ENCODE measurements at regions not wholly inside any gene's neighbourhood (a gene's known extent, or its start where the extent isn't known, plus 50 kb on each side); places are given as distances from the start of the nearest gene placed in this dataset.

DNA sequence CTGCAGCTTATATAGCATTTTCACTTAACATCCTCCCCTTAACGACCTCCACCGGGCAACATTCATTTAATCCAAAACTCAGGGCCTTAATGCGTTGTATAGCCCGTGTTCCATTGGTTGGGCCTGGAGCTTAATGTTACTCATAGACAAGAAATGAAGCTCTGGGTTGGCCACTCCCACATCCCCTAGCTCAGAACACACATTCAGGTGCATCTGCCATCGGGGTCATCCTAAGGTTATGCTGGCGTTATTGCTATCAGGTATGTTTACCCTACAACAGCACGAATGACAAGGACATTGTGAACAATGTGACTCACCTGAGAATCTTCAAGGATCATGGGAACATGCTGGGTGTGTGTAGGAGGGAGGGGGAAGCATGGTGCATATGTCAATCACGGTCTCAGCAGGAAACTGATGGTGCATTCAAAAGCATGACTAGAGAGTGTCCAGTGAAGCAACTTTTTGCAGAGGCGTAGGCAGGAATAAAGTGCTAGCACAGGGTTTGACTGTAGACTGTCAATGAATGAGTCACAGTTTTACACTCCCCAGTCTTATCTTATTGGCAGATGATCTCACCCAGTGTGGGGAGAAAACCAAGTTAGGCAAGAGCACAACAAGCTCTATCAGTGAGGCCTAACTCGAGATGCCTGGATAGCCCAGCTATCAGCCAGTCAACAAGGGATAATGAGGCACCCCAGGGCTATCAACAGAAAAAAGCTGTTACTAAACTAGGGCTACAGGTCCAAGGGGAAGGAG lies 402.1 kb upstream of the MCTP2 start:
- peaks cover 2 to 15% (median 8%) of the 10 kb centered on the region in 5 donors for H3K27me3 Mint-ChIP-seq
- H3K27ac ChIP-seq (ENCODE audit: low read depth, low read length), result no peak overlapping the region
- no peaks in the 10 kb centered on the region for H3K9me3 Mint-ChIP-seq
- no peak overlapping the region for H3K4me3 ChIP-seq (ENCODE audit: low read length)
- intact Hi-C loops (cut with micrococcal nuclease), result no loop called here
- ChIA-PET POLR2A (no interaction called here), CTCF (no interaction called here)
- H3K4me3 Mint-ChIP-seq, result no peak overlapping the region
- H3K4me1 ChIP-seq (ENCODE audit: control insufficient read depth in 2 of 2, insufficient read depth in 2 of 2, low read length in 2 of 2), result no peaks in the 10 kb centered on the region
- H3K36me3 ChIP-seq (ENCODE audit: control insufficient read depth in 2 of 3, insufficient read depth in 3 of 3, low read length in 3 of 3), result no peaks in the 10 kb centered on the region
- DNase-seq (no peak), ATAC-seq (peak; percentile 76)
- no peaks in the 10 kb centered on the region for H3K9me3 ChIP-seq (ENCODE audit: control insufficient read depth in 2 of 3, low read length in 3 of 3)
- H3K36me3 Mint-ChIP-seq, result no peaks in the 10 kb centered on the region
- no peak overlapping the region for H3K27ac Mint-ChIP-seq
- H3K4me1 Mint-ChIP-seq, result peaks cover 0 to 2% (median 0%) of the 10 kb centered on the region in 7 donors
- H3K27me3 ChIP-seq (ENCODE audit: control insufficient read depth in 2 of 2, insufficient read depth in 2 of 2, low read length in 2 of 2), result no peaks in the 10 kb centered on the region

DNA sequence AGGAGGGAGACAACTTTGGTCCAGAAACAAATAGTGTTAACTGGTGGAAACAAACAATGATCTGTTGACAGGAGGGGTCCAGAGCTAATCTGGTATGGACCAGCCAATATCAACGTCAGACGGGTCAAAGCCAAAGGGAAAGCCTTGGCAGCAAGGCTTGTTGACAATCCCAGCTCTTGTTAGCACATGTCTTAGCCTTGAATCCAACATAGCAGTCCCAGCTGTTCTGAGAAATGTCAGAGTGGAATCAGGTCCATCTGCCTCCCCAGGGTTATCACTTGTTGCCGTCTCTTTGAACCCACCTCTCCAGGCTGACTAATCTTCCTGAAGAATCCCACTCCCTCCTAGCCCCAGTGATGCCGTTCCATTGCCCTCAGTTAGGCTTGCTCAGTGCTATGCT lies 404.6 kb upstream of the MCTP2 start:
- Histone ChIP-seq H3K4me3 (ENCODE audit: low read length) (no peak overlapping the region), H3K27me3 (ENCODE audit: control insufficient read depth in 2 of 2, insufficient read depth in 2 of 2, low read length in 2 of 2) (no peaks in the 10 kb centered on the region), H3K4me1 (ENCODE audit: control insufficient read depth in 2 of 2, insufficient read depth in 2 of 2, low read length in 2 of 2) (no peaks in the 10 kb centered on the region), H3K36me3 (ENCODE audit: control insufficient read depth in 2 of 3, insufficient read depth in 3 of 3, low read length in 3 of 3) (no peaks in the 10 kb centered on the region), H3K27ac (ENCODE audit: low read depth, low read length) (no peak overlapping the region), H3K9me3 (ENCODE audit: control insufficient read depth in 2 of 3, low read length in 3 of 3) (no peaks in the 10 kb centered on the region)
- H3K4me3 Mint-ChIP-seq, result no peak overlapping the region
- no peak overlapping the region for H3K27ac Mint-ChIP-seq
- DNase-seq (no peak), ATAC-seq (no peak)
- POLR2A ChIA-PET, result no interaction called here
- no peaks in the 10 kb centered on the region for H3K9me3 Mint-ChIP-seq
- H3K27me3 Mint-ChIP-seq, result peaks cover 2 to 15% (median 6%) of the 10 kb centered on the region in 5 donors
- intact Hi-C loops (cut with micrococcal nuclease), result no loop called here
- H3K36me3 Mint-ChIP-seq, result no peaks in the 10 kb centered on the region
- CTCF ChIA-PET, result no interaction called here
- H3K4me1 Mint-ChIP-seq, result peaks cover 0 to 2% (median 0%) of the 10 kb centered on the region in 7 donors

DNA sequence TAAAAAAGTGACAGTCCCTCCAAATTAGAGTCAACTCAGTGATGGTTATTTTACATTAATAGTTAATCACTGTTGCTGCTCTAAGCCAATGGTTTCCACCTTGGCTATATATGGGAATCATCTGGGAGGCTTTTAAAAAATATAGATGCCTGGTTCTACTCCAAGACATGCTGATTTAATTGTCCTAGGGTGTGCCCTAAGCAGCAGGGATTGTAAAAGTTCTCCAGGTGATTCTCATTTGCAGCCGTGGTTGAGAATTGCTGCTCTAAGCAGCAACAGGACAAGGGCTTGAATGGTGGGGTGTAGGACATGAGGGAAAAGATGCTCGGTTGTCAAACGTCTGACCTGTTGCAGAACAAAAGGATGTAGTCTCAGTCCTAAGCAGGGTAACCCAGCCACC lies 405.1 kb upstream of the MCTP2 start:
- no peak overlapping the region for H3K27ac ChIP-seq (ENCODE audit: low read depth, low read length)
- Mint-ChIP-seq H3K4me1 (peaks cover 0 to 2% (median 0%) of the 10 kb centered on the region in 7 donors), H3K9me3 (no peaks in the 10 kb centered on the region), H3K36me3 (no peaks in the 10 kb centered on the region), H3K27ac (no peak overlapping the region), H3K4me3 (no peak overlapping the region), H3K27me3 (peaks cover 2 to 13% (median 6%) of the 10 kb centered on the region in 5 donors)
- no peaks in the 10 kb centered on the region for H3K4me1 ChIP-seq (ENCODE audit: control insufficient read depth in 2 of 2, insufficient read depth in 2 of 2, low read length in 2 of 2)
- intact Hi-C loops (cut with micrococcal nuclease), result no loop called here
- no peak overlapping the region for H3K4me3 ChIP-seq (ENCODE audit: low read length)
- H3K36me3 ChIP-seq (ENCODE audit: control insufficient read depth in 2 of 3, insufficient read depth in 3 of 3, low read length in 3 of 3), result no peaks in the 10 kb centered on the region
- ChIA-PET POLR2A (no interaction called here), CTCF (no interaction called here)
- no peaks in the 10 kb centered on the region for H3K9me3 ChIP-seq (ENCODE audit: control insufficient read depth in 2 of 3, low read length in 3 of 3)
- ATAC-seq (no peak), DNase-seq (no peak)
- H3K27me3 ChIP-seq (ENCODE audit: control insufficient read depth in 2 of 2, insufficient read depth in 2 of 2, low read length in 2 of 2), result no peaks in the 10 kb centered on the region

DNA sequence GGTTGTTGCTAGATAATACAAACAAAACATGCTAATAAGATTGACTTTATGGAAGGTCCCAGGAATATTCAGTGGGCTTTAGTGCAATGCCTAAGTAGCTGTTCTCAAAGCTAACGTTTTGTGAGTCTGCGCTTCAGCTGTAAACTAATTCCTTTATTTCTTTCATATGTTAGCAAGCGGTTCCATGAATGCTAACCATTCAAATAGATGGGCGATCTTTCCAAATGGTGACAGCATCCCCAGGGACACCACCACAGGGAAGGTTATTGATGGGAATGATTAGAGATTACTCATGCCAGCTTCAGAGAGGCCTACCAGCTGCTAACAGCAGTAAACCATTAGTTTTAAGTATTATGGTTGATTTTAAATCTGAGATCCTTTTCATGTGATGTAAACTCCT lies 405.7 kb upstream of the MCTP2 start:
- no peaks in the 10 kb centered on the region for H3K4me1 ChIP-seq (ENCODE audit: control insufficient read depth in 2 of 2, insufficient read depth in 2 of 2, low read length in 2 of 2)
- ATAC-seq (no peak), DNase-seq (no peak)
- H3K4me3 Mint-ChIP-seq, result no peak overlapping the region
- no peak overlapping the region for H3K27ac Mint-ChIP-seq
- H3K27me3 Mint-ChIP-seq, result peaks cover under 1 to 10% (median 4%) of the 10 kb centered on the region in 5 donors
- no peak overlapping the region for H3K27ac ChIP-seq (ENCODE audit: low read depth, low read length)
- no peaks in the 10 kb centered on the region for H3K9me3 ChIP-seq (ENCODE audit: control insufficient read depth in 2 of 3, low read length in 3 of 3)
- H3K4me1 Mint-ChIP-seq, result no peaks in the 10 kb centered on the region
- intact Hi-C loops (cut with micrococcal nuclease), result no loop called here
- no peaks in the 10 kb centered on the region for H3K36me3 ChIP-seq (ENCODE audit: control insufficient read depth in 2 of 3, insufficient read depth in 3 of 3, low read length in 3 of 3)
- H3K4me3 ChIP-seq (ENCODE audit: low read length), result no peak overlapping the region
- ChIA-PET POLR2A (no interaction called here), CTCF (no interaction called here)
- H3K27me3 ChIP-seq (ENCODE audit: control insufficient read depth in 2 of 2, insufficient read depth in 2 of 2, low read length in 2 of 2), result no peaks in the 10 kb centered on the region
- H3K9me3 Mint-ChIP-seq, result no peaks in the 10 kb centered on the region
- H3K36me3 Mint-ChIP-seq, result no peaks in the 10 kb centered on the region

DNA sequence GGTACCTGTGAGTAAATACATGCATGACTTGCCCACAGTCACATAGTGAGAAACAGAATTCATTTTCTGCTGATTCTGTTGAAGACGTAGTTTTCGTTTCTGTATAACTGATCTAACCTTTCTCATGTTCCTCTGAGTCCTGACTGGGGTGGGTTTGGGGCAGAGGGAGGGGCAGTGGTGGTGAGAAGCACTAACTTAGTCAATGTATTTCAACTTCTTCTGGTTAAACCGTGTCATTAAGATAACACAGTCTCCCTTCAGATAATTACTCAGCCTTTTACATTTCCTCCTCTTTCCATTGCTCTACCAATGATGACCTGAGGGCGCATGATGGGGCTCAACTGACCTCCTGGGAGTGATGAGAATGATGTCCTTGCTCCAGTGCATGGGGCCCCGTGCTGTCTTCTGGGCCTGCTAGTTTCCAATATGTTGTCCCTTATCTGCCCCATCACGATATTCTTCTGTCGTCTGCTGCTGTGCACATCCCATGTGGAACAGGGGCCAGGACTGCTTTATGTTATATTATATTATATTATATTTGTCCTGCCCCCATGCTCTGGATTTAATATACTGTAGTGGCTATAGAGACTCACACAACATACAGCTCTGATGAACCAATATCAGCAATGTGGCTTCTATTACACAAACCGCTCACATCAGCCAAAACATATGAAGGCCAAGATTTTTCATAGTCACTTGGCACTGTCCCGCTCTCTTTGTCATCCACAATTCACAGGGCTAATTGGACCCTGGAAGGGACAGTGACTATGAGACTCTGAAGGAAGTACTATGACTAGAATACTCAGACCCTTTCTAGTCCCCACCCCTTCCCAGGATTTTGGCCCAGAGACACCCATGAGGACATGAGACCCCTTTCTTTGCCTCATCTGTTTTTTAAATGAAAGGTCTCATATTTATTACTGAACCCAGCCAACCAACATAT lies 407.1 kb upstream of the MCTP2 start:
- Histone ChIP-seq H3K36me3 (ENCODE audit: control insufficient read depth in 2 of 3, insufficient read depth in 3 of 3, low read length in 3 of 3) (no peaks in the 10 kb centered on the region), H3K27ac (ENCODE audit: low read depth, low read length) (no peak overlapping the region), H3K4me3 (ENCODE audit: low read length) (no peak overlapping the region), H3K27me3 (ENCODE audit: control insufficient read depth in 2 of 2, insufficient read depth in 2 of 2, low read length in 2 of 2) (no peaks in the 10 kb centered on the region), H3K4me1 (ENCODE audit: control insufficient read depth in 2 of 2, insufficient read depth in 2 of 2, low read length in 2 of 2) (no peaks in the 10 kb centered on the region), H3K9me3 (ENCODE audit: control insufficient read depth in 2 of 3, low read length in 3 of 3) (no peaks in the 10 kb centered on the region)
- ChIA-PET POLR2A (no interaction called here), CTCF (no interaction called here)
- peak; percentile 55 for ATAC-seq
- H3K9me3 Mint-ChIP-seq, result no peaks in the 10 kb centered on the region
- H3K4me3 Mint-ChIP-seq, result no peak overlapping the region
- no peaks in the 10 kb centered on the region for H3K4me1 Mint-ChIP-seq
- H3K36me3 Mint-ChIP-seq, result no peaks in the 10 kb centered on the region
- H3K27ac Mint-ChIP-seq, result no peak overlapping the region
- DNase-seq, result no peak
- intact Hi-C loops (cut with micrococcal nuclease), result no loop called here
- peaks cover 0 to 4% (median 2%) of the 10 kb centered on the region in 5 donors for H3K27me3 Mint-ChIP-seq

DNA sequence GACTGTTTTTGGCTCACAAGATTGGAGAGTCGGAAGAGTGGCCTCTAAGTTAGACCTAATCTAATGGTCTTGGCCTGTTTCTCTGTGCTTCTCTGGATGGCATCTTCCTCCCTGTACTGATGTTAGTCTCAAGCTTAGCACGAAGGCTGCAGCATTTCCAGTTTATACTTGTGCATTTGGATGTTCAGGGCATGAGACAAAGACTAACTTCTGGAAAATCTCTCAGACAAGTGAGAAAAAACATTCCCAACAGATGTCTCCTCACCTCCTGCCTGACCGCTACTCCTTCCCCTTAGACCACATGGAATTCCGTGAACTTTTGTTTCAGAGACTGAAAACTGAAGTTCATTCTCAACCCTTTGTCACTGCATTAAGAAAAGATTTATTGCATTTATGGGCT lies 410.8 kb upstream of the MCTP2 start:
- no peak for ATAC-seq

More for the DNA sequence above, 410.8 kb upstream of the MCTP2 start:
- Mint-ChIP-seq H3K9me3 (peaks cover 0 to 15% (median 5%) of the 10 kb centered on the region in 11 donors), H3K27ac (no peak overlapping the region), H3K36me3 (no peaks in the 10 kb centered on the region), H3K4me1 (no peaks in the 10 kb centered on the region), H3K4me3 (no peak overlapping the region), H3K27me3 (no peaks in the 10 kb centered on the region)
- DNase-seq, result no peak
- CTCF ChIA-PET, result no interaction called here
- no peaks in the 10 kb centered on the region for H3K36me3 ChIP-seq (ENCODE audit: control insufficient read depth in 2 of 3, insufficient read depth in 3 of 3, low read length in 3 of 3)
- intact Hi-C loops (cut with micrococcal nuclease), result no loop called here
- no peak overlapping the region for H3K4me3 ChIP-seq (ENCODE audit: low read length)
- H3K27me3 ChIP-seq (ENCODE audit: control insufficient read depth in 2 of 2, insufficient read depth in 2 of 2, low read length in 2 of 2), result no peaks in the 10 kb centered on the region
- H3K4me1 ChIP-seq (ENCODE audit: control insufficient read depth in 2 of 2, insufficient read depth in 2 of 2, low read length in 2 of 2), result no peaks in the 10 kb centered on the region
- H3K27ac ChIP-seq (ENCODE audit: low read depth, low read length), result no peak overlapping the region
- H3K9me3 ChIP-seq (ENCODE audit: control insufficient read depth in 2 of 3, low read length in 3 of 3), result no peaks in the 10 kb centered on the region
- POLR2A ChIA-PET, result no interaction called here

Data from naive thymus-derived CD4-positive, alpha-beta T cell (primary cell).